Karpas-422 (cell line): ENCODE measurements at regions not wholly inside any gene's neighbourhood (a gene's known extent, or its start where the extent isn't known, plus 50 kb on each side); places are given as distances from the start of the nearest gene placed in this dataset.

ENCODE experiments used
- DNase-seq: peaks from one replicate; pipeline ENCODE4 v3.0.0-alpha.2; 2015
- H2AFZ ChIP-seq: fragments of 200-600 bp; sonication (generic); 2 replicates; pipeline ENCODE4 v1.6.1; 2014; ENCODE audit warnings: antibody characterized with exemption, low read length, mixed read lengths
- H3K27ac ChIP-seq: fragments of 200-600 bp; sonication (generic); 2 replicates; pipeline ENCODE4 v1.5.1; 2014; ENCODE audit warnings: mild to moderate bottlenecking, low read length, moderate library complexity
- H3K27me3 ChIP-seq: fragments of 200-600 bp; sonication (generic); 2 replicates; pipeline ENCODE4 v1.6.1; 2014; ENCODE audit warnings: low read length, mixed read lengths
- H3K36me3 ChIP-seq: fragments of 200-600 bp; sonication (generic); 2 replicates; pipeline ENCODE4 v1.6.1; 2014; ENCODE audit warnings: low read length, mixed read lengths; ENCODE audit not compliant: insufficient read depth
- H3K4me1 ChIP-seq: fragments of 200-600 bp; sonication (generic); 2 replicates; pipeline ENCODE4 v1.6.1; 2014; ENCODE audit warnings: mild to moderate bottlenecking, low read length, mixed read lengths
- H3K4me2 ChIP-seq: fragments of 200-600 bp; sonication (generic); 2 replicates; pipeline ENCODE4 v1.6.1; 2014; ENCODE audit warnings: low read length, low read depth, mild to moderate bottlenecking; ENCODE audit not compliant: poor library complexity, severe bottlenecking
- H3K4me3 ChIP-seq: fragments of 200-600 bp; sonication (generic); 2 replicates; pipeline ENCODE4 v1.5.1; 2014; ENCODE audit warnings: mild to moderate bottlenecking, antibody characterized with exemption, low read length, mixed read lengths
- H3K79me2 ChIP-seq: fragments of 200-600 bp; sonication (generic); 2 replicates; pipeline ENCODE4 v1.6.1; 2014; ENCODE audit warnings: mild to moderate bottlenecking, low read length, mixed read lengths
- H3K9ac ChIP-seq: fragments of 200-600 bp; sonication (generic); 2 replicates; pipeline ENCODE4 v1.6.0; 2014; ENCODE audit warnings: low read length
- H3K9me2 ChIP-seq: fragments of 200-600 bp; sonication (generic), shearing (Covaris generic); replicated peaks from 2 replicates; pipeline ENCODE4 v1.6.0; 2014; ENCODE audit warnings: mild to moderate bottlenecking, low read length, moderate library complexity; ENCODE audit not compliant: insufficient read depth
- H3K9me3 ChIP-seq: fragments of 300-700, 200-600 bp; sonication (generic); 2 replicates; pipeline ENCODE4 v1.6.1; 2014; ENCODE audit warnings: low read length, mixed read lengths
- H4K20me1 ChIP-seq: fragments of 200-600 bp; sonication (generic); 2 replicates; pipeline ENCODE4 v1.6.1; 2014; ENCODE audit warnings: mild to moderate bottlenecking, antibody characterized with exemption, low read length, low read depth; ENCODE audit not compliant: insufficient read depth

DNA sequence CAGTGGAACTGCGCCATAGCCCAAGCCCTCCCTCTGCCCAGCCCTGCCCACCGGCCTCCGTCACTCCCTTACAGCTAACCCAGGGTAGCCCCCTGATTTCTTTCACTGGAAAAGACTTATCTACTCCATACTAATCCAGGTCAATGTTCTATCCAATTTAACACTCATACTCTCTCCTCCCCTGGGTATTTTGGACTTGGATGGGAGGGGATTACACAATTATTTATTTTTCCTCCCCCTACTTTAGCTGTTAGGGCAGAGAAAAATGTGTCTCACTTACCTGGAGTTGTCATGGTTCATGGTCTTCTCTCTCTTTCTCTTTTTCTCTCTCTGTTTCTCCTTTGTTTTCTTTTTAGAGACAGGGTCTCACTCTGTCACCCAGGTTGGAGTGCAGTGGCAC is 100.6 kb upstream of the ST8SIA3 start:
- H3K4me2 ChIP-seq = no peak overlapping the region

DNA sequence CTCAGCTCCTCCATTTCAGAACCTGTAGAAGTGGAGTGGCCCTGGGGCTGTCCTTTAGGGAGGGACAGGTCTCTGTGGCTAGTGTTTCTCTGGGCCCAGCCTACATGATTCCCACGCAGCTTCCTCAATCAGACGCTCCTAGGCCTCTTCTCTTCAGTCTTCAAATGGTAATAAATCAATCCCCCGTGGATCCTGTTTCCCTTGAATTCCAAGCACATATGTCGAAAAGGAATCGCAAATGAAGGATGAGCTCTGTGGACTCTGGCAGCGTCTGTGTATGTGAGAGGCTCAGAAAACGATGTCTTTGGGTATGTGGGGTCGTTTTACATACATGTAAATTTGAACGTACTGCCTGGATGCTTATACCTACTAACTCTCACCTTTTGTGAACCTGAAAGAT is 98.5 kb upstream of the ST8SIA3 start:
- Histone ChIP-seq H3K4me2 (no peak overlapping the region), H3K4me3 (no peak overlapping the region), H3K79me2 (no peaks in the 10 kb centered on the region), H3K9ac (no peak overlapping the region), H3K27ac (no peak overlapping the region), H3K4me1 (no peaks in the 10 kb centered on the region), H3K9me2 (no peaks in the 10 kb centered on the region), H2AFZ (no peak overlapping the region), H3K9me3 (no peaks in the 10 kb centered on the region), H3K36me3 (no peaks in the 10 kb centered on the region), H3K27me3 (no peaks in the 10 kb centered on the region), H4K20me1 (no peaks in the 10 kb centered on the region)
- DNase-seq = no peak

More for the DNA sequence above, 100.6 kb upstream of the ST8SIA3 start:
- Histone ChIP-seq H3K9me2 (no peaks in the 10 kb centered on the region), H4K20me1 (no peaks in the 10 kb centered on the region), H3K27ac (no peak overlapping the region), H3K9ac (no peak overlapping the region), H3K36me3 (no peaks in the 10 kb centered on the region), H3K9me3 (no peaks in the 10 kb centered on the region), H3K4me1 (no peaks in the 10 kb centered on the region), H3K4me3 (no peak overlapping the region), H3K27me3 (no peaks in the 10 kb centered on the region), H2AFZ (no peak overlapping the region), H3K79me2 (no peaks in the 10 kb centered on the region)
- DNase-seq = no peak

DNA sequence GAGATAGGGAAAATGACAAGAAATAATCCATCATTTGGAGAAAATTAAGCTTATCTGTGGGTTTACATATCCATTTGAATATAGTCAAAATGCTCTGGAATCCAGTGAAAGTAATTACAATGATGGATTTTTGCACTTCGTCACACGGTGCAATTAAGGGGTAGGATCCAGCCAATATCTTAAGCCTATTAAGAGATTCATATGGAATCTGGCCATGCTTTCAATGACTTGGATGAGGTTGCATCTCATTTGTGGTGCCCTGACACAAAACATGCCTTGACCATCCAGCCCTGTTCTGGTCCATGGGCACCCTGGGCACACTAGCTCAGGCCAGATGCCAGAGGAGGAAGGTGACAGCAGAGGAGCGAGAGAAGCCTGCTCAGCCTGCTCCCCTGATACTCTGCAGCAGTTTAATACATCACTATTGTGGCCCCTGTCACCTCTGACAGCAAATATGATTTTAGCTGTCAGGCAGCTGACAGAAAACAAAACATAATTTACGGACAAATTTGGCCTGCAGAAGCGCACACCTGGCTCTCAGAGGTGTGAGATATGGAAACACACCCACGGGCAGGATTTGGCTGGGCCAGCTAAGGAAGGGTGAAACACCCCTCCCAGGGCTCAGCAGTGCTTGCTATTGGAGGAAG is 94.1 kb upstream of the ST8SIA3 start:
- Histone ChIP-seq H3K4me3 (no peak overlapping the region), H3K9ac (no peak overlapping the region), H3K36me3 (no peaks in the 10 kb centered on the region), H2AFZ (no peak overlapping the region), H3K27ac (no peak overlapping the region), H3K9me2 (no peaks in the 10 kb centered on the region), H3K9me3 (no peaks in the 10 kb centered on the region), H3K4me2 (no peak overlapping the region), H3K79me2 (no peaks in the 10 kb centered on the region), H4K20me1 (no peaks in the 10 kb centered on the region), H3K27me3 (no peaks in the 10 kb centered on the region), H3K4me1 (no peaks in the 10 kb centered on the region)
- DNase-seq = peak; percentile 37

DNA sequence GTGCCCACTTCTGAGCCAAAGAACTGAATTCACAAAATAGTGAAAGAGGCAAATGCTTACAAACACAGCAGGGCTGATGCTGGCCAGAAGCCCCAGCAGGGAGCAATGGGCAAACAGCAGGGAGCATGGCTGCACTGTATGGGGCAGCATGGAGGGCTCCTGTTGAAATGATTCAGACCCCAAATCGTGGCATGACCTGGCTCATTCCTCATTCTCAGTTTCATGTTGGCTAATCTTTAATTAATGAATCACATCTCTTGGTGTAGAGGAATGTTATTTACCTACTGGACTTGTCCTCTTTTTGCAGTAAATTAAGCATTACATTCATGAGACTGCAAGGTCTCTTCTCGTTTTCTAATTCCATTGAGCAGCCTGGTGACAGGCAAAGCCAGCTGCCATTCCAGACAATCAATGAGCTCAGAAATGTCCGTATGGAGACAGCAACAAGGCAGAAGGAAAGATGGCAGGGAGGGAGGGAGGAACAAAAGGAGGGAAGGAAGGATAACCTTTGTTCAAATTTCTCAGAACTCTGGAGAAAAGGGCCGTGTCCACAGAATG is 84.9 kb upstream of the ST8SIA3 start:
- no peak overlapping the region for H3K4me2 ChIP-seq
- no peak overlapping the region for H2AFZ ChIP-seq
- no peaks in the 10 kb centered on the region for H3K27me3 ChIP-seq
- no peaks in the 10 kb centered on the region for H3K9me3 ChIP-seq
- H3K79me2 ChIP-seq = no peaks in the 10 kb centered on the region
- no peaks in the 10 kb centered on the region for H3K4me1 ChIP-seq
- H3K27ac ChIP-seq = no peak overlapping the region
- no peak for DNase-seq
- H4K20me1 ChIP-seq = no peaks in the 10 kb centered on the region
- no peak overlapping the region for H3K4me3 ChIP-seq
- H3K9ac ChIP-seq = no peak overlapping the region
- no peaks in the 10 kb centered on the region for H3K9me2 ChIP-seq
- H3K36me3 ChIP-seq = no peaks in the 10 kb centered on the region

DNA sequence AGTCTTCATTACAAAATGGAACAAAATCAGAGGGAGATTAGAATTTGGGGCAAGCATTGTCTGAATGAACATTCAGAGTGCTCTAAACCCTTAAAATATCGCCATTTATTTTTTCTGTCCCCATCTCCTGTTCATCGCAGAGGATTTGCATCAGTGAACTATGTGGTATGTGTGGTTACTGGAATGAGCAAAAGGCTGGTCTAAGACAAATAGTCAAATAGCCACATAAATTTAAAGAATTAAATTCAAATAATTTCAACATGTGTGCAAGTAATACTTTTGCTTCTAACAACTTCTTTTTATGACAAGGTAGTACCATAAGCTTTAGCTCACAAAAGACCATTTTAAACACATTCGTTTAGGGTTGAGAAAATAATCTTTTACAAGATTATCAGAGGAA is 82.6 kb upstream of the ST8SIA3 start:
- Histone ChIP-seq H3K4me1 (no peaks in the 10 kb centered on the region), H3K27me3 (no peaks in the 10 kb centered on the region), H3K36me3 (no peaks in the 10 kb centered on the region), H2AFZ (no peak overlapping the region), H3K4me2 (no peak overlapping the region), H3K9ac (no peak overlapping the region), H4K20me1 (no peaks in the 10 kb centered on the region), H3K9me2 (no peaks in the 10 kb centered on the region), H3K27ac (no peak overlapping the region), H3K79me2 (no peaks in the 10 kb centered on the region), H3K9me3 (no peaks in the 10 kb centered on the region), H3K4me3 (no peak overlapping the region)
- peak; percentile 6 for DNase-seq

DNA sequence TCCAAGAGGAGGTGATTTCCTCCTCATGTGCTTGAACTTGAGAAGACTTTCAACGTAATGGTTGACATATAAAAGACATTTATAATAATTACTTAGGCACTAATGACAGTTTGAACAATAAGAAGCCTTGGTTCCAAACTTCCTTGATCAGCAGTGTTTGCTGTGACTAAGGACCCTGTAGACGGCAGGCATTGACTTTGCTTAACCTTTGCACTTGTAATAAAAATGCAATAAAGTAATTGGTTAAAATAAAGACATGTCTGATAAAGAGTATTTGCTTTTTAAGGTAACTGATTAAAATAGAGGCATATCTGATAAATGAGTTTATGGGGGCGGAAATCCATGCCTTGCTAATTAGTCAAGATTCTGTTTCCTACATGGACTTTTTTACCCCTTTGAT is 82.2 kb upstream of the ST8SIA3 start:
- Histone ChIP-seq H3K9me3 (no peaks in the 10 kb centered on the region), H3K27ac (no peak overlapping the region), H3K27me3 (no peaks in the 10 kb centered on the region), H3K4me2 (no peak overlapping the region), H3K4me1 (no peaks in the 10 kb centered on the region), H4K20me1 (no peaks in the 10 kb centered on the region), H2AFZ (no peak overlapping the region), H3K4me3 (no peak overlapping the region), H3K9me2 (no peaks in the 10 kb centered on the region), H3K9ac (no peak overlapping the region), H3K36me3 (no peaks in the 10 kb centered on the region), H3K79me2 (no peaks in the 10 kb centered on the region)
- no peak for DNase-seq

DNA sequence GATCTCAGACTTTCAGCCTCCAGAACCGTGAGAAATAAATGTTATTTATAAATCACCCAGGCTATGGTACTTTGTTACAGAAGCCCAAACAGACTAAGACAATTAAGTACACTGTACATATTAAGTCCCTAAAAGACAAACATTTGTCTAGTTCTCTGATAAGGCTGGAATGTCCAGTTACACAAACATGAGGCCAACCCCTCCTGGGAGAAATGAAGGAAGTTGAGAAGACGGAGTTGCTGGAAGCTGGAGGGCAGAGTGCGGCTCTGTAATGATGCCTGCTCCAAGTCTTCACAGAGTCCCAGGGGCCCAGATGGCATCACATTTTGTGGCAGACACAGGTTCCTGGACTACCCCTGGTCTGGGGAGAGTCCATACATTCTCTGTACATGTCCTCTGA is 79.2 kb upstream of the ST8SIA3 start:
- no peak for DNase-seq
- Histone ChIP-seq H3K9me3 (no peaks in the 10 kb centered on the region), H3K4me2 (no peak overlapping the region), H3K36me3 (no peaks in the 10 kb centered on the region), H3K9me2 (no peaks in the 10 kb centered on the region), H3K9ac (no peak overlapping the region), H3K4me3 (no peak overlapping the region), H4K20me1 (no peaks in the 10 kb centered on the region), H3K27ac (no peak overlapping the region), H3K79me2 (no peaks in the 10 kb centered on the region), H2AFZ (no peak overlapping the region), H3K4me1 (no peaks in the 10 kb centered on the region), H3K27me3 (no peaks in the 10 kb centered on the region)

DNA sequence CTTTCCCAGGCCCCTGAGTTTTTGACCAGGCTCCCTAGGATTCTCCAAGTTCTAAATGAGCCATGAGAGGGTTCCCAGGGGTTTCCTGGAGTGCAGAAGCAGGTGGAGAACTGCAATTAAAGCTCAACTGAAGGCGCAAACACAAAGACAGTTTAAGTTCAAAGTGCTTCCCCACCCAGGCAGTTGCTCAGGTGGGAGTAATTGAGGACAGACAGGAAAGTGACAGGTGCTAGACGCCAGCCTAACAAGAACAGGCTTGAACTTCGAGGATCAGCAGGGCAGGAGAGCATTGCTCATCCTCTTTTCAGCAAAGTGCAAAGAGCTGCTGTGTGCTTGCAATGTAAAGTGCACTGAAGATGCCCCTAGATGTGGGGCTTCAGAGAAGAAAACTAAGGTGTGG is 77.2 kb upstream of the ST8SIA3 start:
- Histone ChIP-seq H3K9me2 (no peaks in the 10 kb centered on the region), H3K4me3 (no peak overlapping the region), H3K27me3 (no peaks in the 10 kb centered on the region), H2AFZ (no peak overlapping the region), H3K9me3 (no peaks in the 10 kb centered on the region), H4K20me1 (no peaks in the 10 kb centered on the region), H3K4me1 (no peaks in the 10 kb centered on the region), H3K27ac (no peak overlapping the region), H3K79me2 (no peaks in the 10 kb centered on the region), H3K36me3 (no peaks in the 10 kb centered on the region), H3K4me2 (no peak overlapping the region), H3K9ac (no peak overlapping the region)
- no peak for DNase-seq
